H1 (cell line): ENCODE measurements at regions not wholly inside any gene's neighbourhood (a gene's known extent, or its start where the extent isn't known, plus 50 kb on each side); places are given as distances from the start of the nearest gene placed in this dataset.
A peak's percentile ranks its signal among the peaks of the same experiment; 100 is the strongest.

Source experiments
- CTCF ChIA-PET: fragments of 300-600 bp; sonication (Branson Sonifier 250); formaldehyde crosslinking; loops from one replicate; lab custom pipeline; 2021; ENCODE audit not compliant: partially characterized antibody; lab: Charles Lee
- POLR2A ChIA-PET: fragments of 300-600 bp; sonication (Branson Sonifier 250); formaldehyde crosslinking; loops from one replicate; lab custom pipeline; 2021; ENCODE audit warnings: inconsistent platforms; ENCODE audit not compliant: partially characterized antibody; lab: Charles Lee
- DNase-seq, 2 experiments: peaks; one replicate each; pipeline versions ENCODE4 v3.0.0 to v3.0.0-alpha.2; 2010 to 2022; ENCODE audit warnings: low spot score in 2 of 2, low read depth in 1 of 2, mixed read lengths in 1 of 2
- FAIRE-seq: peaks from 2 replicates; lab custom pipeline; 2011; peaks lifted over from hg19 to GRCh38; lab: Jason Lieb, UNC
- H2AFZ ChIP-seq: 2 replicates; pipeline ENCODE4 v1.8.1; 2012; ENCODE audit warnings: low read length, inconsistent platforms
- H2AK5ac ChIP-seq: 2 replicates; pipeline ENCODE4 v1.6.1; 2013; ENCODE audit warnings: low read depth, low read length
- H2BK120ac ChIP-seq: replicated peaks from 2 replicates; pipeline ENCODE3; 2013; ENCODE audit warnings: low read depth, low read length, inconsistent platforms
- H2BK12ac ChIP-seq: 2 replicates; pipeline ENCODE4 v1.6.1; 2013; ENCODE audit warnings: low read depth, low read length
- H2BK15ac ChIP-seq: 2 replicates; pipeline ENCODE4 v1.6.1; 2013; ENCODE audit warnings: low read length
- H2BK20ac ChIP-seq: 2 replicates; pipeline ENCODE4 v1.6.1; 2013; ENCODE audit warnings: low read length
- H2BK5ac ChIP-seq: 2 replicates; pipeline ENCODE4 v1.6.1; 2013; ENCODE audit warnings: low read depth, low read length
- H3K14ac ChIP-seq: 2 replicates; pipeline ENCODE4 v1.6.1; 2013; ENCODE audit warnings: inconsistent platforms; ENCODE audit not compliant: insufficient read length
- H3K18ac ChIP-seq: 2 replicates; pipeline ENCODE4 v1.6.1; 2013; ENCODE audit warnings: low read length; ENCODE audit errors: extremely low read depth
- H3K23ac ChIP-seq: 2 replicates; pipeline ENCODE4 v1.6.1; 2013; ENCODE audit warnings: inconsistent platforms; ENCODE audit not compliant: insufficient read length
- H3K23me2 ChIP-seq: 2 replicates; pipeline ENCODE4 v1.6.1; 2013; ENCODE audit warnings: low read depth, low read length
- H3K27ac ChIP-seq: 2 replicates; pipeline ENCODE4 v1.6.1; 2011; ENCODE audit warnings: low read depth, low read length, inconsistent platforms
- H3K27me3 ChIP-seq, 4 experiments: replicated peaks in 1 of 4; 1 replicate in 1 of 4; 2 replicates in 3 of 4; pipeline versions ENCODE4 v1.6.1 to v1.8.1; 2011 to 2013; ENCODE audit warnings: low read length in 3 of 4, mild to moderate bottlenecking in 3 of 4, inconsistent platforms in 2 of 4, mixed read lengths in 2 of 4, moderate library complexity in 1 of 4; ENCODE audit not compliant: control insufficient read depth in 3 of 4, insufficient read depth in 3 of 4; ENCODE audit errors: extremely low read depth in 1 of 4
- H3K36me3 ChIP-seq, 4 experiments: 2 replicates each; pipeline versions ENCODE4 v1.6.1 to v1.8.1; 2011 to 2013; ENCODE audit warnings: mild to moderate bottlenecking in 4 of 4, low read length in 3 of 4, moderate library complexity in 2 of 4, control low read depth in 1 of 4, inconsistent platforms in 1 of 4; ENCODE audit not compliant: insufficient read depth in 4 of 4, control insufficient read depth in 2 of 4
- H3K4ac ChIP-seq: replicated peaks from 2 replicates; pipeline ENCODE3; 2013; ENCODE audit warnings: low read length, low read depth, mixed read lengths, inconsistent platforms; ENCODE audit not compliant: insufficient read length
- H3K4me1 ChIP-seq, 4 experiments: replicated peaks in 1 of 4; 1 replicate in 1 of 4; 2 replicates in 3 of 4; pipeline versions ENCODE4 v1.6.1 to v1.8.1; 2011 to 2013; ENCODE audit warnings: low read length in 3 of 4, inconsistent platforms in 2 of 4, mixed read lengths in 1 of 4; ENCODE audit not compliant: insufficient read depth in 4 of 4, control insufficient read depth in 3 of 4
- H3K4me2 ChIP-seq, 2 experiments: 2 replicates each; pipeline versions ENCODE4 v1.6.1 to v1.8.1; 2011 to 2013; ENCODE audit warnings: low read depth in 2 of 2, low read length in 2 of 2, control low read depth in 1 of 2, inconsistent platforms in 1 of 2, mild to moderate bottlenecking in 1 of 2; ENCODE audit not compliant: insufficient read depth in 1 of 2
- H3K4me3 ChIP-seq, 4 experiments: fragments of 200-600, 300-600 bp in 1 of 4; sonication (generic), shearing (Covaris generic), sonication (Bioruptor Twin) in 1 of 4; 2 replicates each; pipeline versions ENCODE4 v1.5.1 to v1.8.1; 2011 to 2016; ENCODE audit warnings: low read length in 4 of 4, low read depth in 3 of 4, control low read depth in 2 of 4, inconsistent platforms in 2 of 4, mild to moderate bottlenecking in 2 of 4, mixed read lengths in 1 of 4, moderate library complexity in 1 of 4; ENCODE audit not compliant: insufficient read depth in 2 of 4; ENCODE audit errors: extremely low read depth in 1 of 4
- H3K56ac ChIP-seq: replicated peaks from 2 replicates; pipeline ENCODE3; 2013; ENCODE audit warnings: low read depth, mild to moderate bottlenecking, mixed read lengths, low read length, inconsistent platforms; ENCODE audit not compliant: insufficient read length
- H3K79me1 ChIP-seq: 2 replicates; pipeline ENCODE4 v1.6.1; 2013; ENCODE audit warnings: low read depth, low read length, control low read depth
- H3K79me2 ChIP-seq, 2 experiments: 2 replicates each; pipeline versions ENCODE4 v1.6.1 to v1.8.1; 2012 to 2013; ENCODE audit warnings: low read length in 2 of 2, mild to moderate bottlenecking in 2 of 2, inconsistent platforms in 1 of 2; ENCODE audit not compliant: insufficient read depth in 2 of 2, control insufficient read depth in 1 of 2
- H3K9ac ChIP-seq, 4 experiments: replicated peaks in 1 of 4; 1 replicate in 1 of 4; 2 replicates in 3 of 4; pipeline versions ENCODE4 v1.6.1 to v1.8.1; 2011 to 2013; ENCODE audit warnings: low read depth in 3 of 4, low read length in 3 of 4, control low read depth in 2 of 4, mild to moderate bottlenecking in 2 of 4, moderate library complexity in 2 of 4, inconsistent platforms in 1 of 4; ENCODE audit errors: extremely low read depth in 1 of 4
- H3K9me3 ChIP-seq, 2 experiments: 2 replicates each; pipeline versions ENCODE4 v1.6.1 to v1.8.1; 2012 to 2013; ENCODE audit warnings: mild to moderate bottlenecking in 2 of 2, moderate library complexity in 2 of 2, control low read depth in 1 of 2, inconsistent platforms in 1 of 2, low read depth in 1 of 2, low read length in 1 of 2, mixed read lengths in 1 of 2; ENCODE audit not compliant: insufficient read depth in 2 of 2
- H4K20me1 ChIP-seq, 2 experiments: replicated peaks in 1 of 2; 2 replicates each; pipeline versions ENCODE3 to v1.8.1; 2011 to 2013; ENCODE audit warnings: inconsistent platforms in 2 of 2, low read length in 2 of 2, mild to moderate bottlenecking in 1 of 2; ENCODE audit not compliant: insufficient read depth in 2 of 2, control insufficient read depth in 1 of 2
- H4K5ac ChIP-seq: 2 replicates; pipeline ENCODE4 v1.6.1; 2013; ENCODE audit warnings: low read length, low read depth, mixed read lengths, inconsistent platforms; ENCODE audit not compliant: insufficient read length
- H4K8ac ChIP-seq: 2 replicates; pipeline ENCODE4 v1.8.0; 2013; ENCODE audit warnings: mild to moderate bottlenecking, moderate library complexity, low read length, inconsistent platforms; ENCODE audit not compliant: insufficient read depth; ENCODE audit errors: extremely low read depth
- H4K91ac ChIP-seq: replicated peaks from 2 replicates; pipeline ENCODE3; 2013; ENCODE audit warnings: low read length, mixed read lengths, inconsistent platforms; ENCODE audit not compliant: insufficient read length
- BCL11A ChIP-seq, 2 experiments: IDR thresholded peaks; one replicate each; pipeline ENCODE4 v1.6.1; 2011; ENCODE audit warnings: low read depth in 2 of 2, low read length in 2 of 2, mild to moderate bottlenecking in 2 of 2
- RAD21 ChIP-seq, 2 experiments: IDR thresholded peaks in 1 of 2; conservative IDR thresholded peaks in 1 of 2; 2 replicates each; pipeline ENCODE4 v1.6.1; 2011; ENCODE audit warnings: low read depth in 2 of 2, low read length in 2 of 2, improper control_type of control experiment in 1 of 2, inconsistent platforms in 1 of 2, mild to moderate bottlenecking in 1 of 2, moderate library complexity in 1 of 2
- TF ChIP-seq, protein P1 (sequence below), 3 experiments: IDR thresholded peaks; 1 replicate in 2 of 3; 2 replicates in 1 of 3; pipeline versions ENCODE4 v1.5.1 to v1.6.1; 2011; ENCODE audit warnings: low read length in 3 of 3, mild to moderate bottlenecking in 3 of 3, inconsistent platforms in 2 of 3, low read depth in 1 of 3, moderate library complexity in 1 of 3; ENCODE audit not compliant: insufficient read depth in 1 of 3; ENCODE audit errors: control extremely low read depth in 1 of 3

DNA sequence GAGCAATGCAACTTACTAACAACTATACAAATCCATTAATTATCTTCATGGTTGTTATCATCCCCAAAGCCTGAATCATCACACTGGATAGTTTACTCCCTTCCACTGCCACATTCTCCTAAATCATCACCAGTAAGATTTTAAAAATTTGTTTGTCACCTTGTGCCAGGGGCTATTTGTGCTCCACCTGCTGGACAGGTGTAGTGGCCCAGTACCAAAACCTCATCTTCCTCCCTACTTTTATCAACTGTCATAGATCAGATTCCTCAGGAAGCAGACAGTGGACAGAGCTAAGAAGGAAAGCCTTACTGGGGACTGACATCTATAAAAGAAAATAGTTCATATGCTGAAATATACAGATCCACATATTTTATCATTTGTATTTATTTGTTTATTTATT, 280.4 kb downstream of the CDH11 start:
- no peak overlapping the region for H3K4ac ChIP-seq
- no peak overlapping the region for H3K18ac ChIP-seq
- H4K91ac ChIP-seq = no peak overlapping the region
- no peak overlapping the region for H2BK15ac ChIP-seq
- no peaks in the 10 kb centered on the region for H3K4me1 ChIP-seq
- no peak overlapping the region for H3K56ac ChIP-seq
- H2AFZ ChIP-seq = no peak overlapping the region
- no peaks in the 10 kb centered on the region for H3K23me2 ChIP-seq
- POLR2A ChIA-PET = no interaction called here
- H3K27ac ChIP-seq = no peak overlapping the region
- no peak overlapping the region for H3K23ac ChIP-seq
- no peak overlapping the region for H3K14ac ChIP-seq
- no peaks in the 10 kb centered on the region for H4K20me1 ChIP-seq
- no peaks in the 10 kb centered on the region for H3K9me3 ChIP-seq
- H4K8ac ChIP-seq = no peak overlapping the region
- no peak overlapping the region for H2BK5ac ChIP-seq
- no peak overlapping the region for H2BK12ac ChIP-seq
- no peak overlapping the region for H3K9ac ChIP-seq
- H3K4me2 ChIP-seq = no peak overlapping the region
- H4K5ac ChIP-seq = no peak overlapping the region
- FAIRE-seq = no peak
- H3K79me2 ChIP-seq = no peaks in the 10 kb centered on the region
- H2AK5ac ChIP-seq = no peak overlapping the region
- TF ChIP-seq RAD21 (IDR thresholded peaks at IDR 0.05 in 1 of 2, conservative IDR thresholded peaks at IDR 0.05 in 1 of 2; ENCODE audit: low read depth in 2 of 2, low read length in 2 of 2) (peak; percentile 20 to 30; a peak in 3 of 4 replicates), BCL11A (IDR thresholded peaks at IDR 0.05; ENCODE audit: low read depth in 2 of 2, low read length in 2 of 2) (no peak)
- TF ChIP-seq, protein P1, sequence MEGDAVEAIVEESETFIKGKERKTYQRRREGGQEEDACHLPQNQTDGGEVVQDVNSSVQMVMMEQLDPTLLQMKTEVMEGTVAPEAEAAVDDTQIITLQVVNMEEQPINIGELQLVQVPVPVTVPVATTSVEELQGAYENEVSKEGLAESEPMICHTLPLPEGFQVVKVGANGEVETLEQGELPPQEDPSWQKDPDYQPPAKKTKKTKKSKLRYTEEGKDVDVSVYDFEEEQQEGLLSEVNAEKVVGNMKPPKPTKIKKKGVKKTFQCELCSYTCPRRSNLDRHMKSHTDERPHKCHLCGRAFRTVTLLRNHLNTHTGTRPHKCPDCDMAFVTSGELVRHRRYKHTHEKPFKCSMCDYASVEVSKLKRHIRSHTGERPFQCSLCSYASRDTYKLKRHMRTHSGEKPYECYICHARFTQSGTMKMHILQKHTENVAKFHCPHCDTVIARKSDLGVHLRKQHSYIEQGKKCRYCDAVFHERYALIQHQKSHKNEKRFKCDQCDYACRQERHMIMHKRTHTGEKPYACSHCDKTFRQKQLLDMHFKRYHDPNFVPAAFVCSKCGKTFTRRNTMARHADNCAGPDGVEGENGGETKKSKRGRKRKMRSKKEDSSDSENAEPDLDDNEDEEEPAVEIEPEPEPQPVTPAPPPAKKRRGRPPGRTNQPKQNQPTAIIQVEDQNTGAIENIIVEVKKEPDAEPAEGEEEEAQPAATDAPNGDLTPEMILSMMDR (IDR thresholded peaks at IDR 0.05; ENCODE audit: control extremely low read depth in 1 of 3, insufficient read depth in 1 of 3, low read depth in 1 of 3, low read length in 3 of 3) = peak in 1 of 3 experiments; percentile 43; a peak in 1 of 4 replicates
- no peak overlapping the region for H3K4me3 ChIP-seq
- H3K36me3 ChIP-seq = no peaks in the 10 kb centered on the region
- no peak overlapping the region for H2BK120ac ChIP-seq
- no peak overlapping the region for H2BK20ac ChIP-seq
- CTCF ChIA-PET = interaction anchor here (0.6 to 0.8 kb wide), 4 partner anchors 29 to 236 kb away, joined by 3 read pairs; no protein-coding TSS in a partner anchor
- H3K79me1 ChIP-seq = no peaks in the 10 kb centered on the region
- no peak for DNase-seq
- H3K27me3 ChIP-seq = no peaks in the 10 kb centered on the region
